AG04449 (cell line): ENCODE measurements at regions not wholly inside any gene's neighbourhood (a gene's known extent, or its start where the extent isn't known, plus 50 kb on each side); places are given as distances from the start of the nearest gene placed in this dataset.

Experiments
- CTCF ChIA-PET: fragments of 350-600 bp; formaldehyde crosslinking; extraction: SDS; loops from one replicate; lab custom pipeline; 2021; ENCODE audit warnings: antibody characterized with exemption; lab: Yijun Ruan, JAX
- POLR2A ChIA-PET: fragments of 400-600, 350-600 bp; formaldehyde crosslinking; extraction: SDS; loops from one replicate; lab custom pipeline; 2020; ENCODE audit warnings: antibody characterized with exemption, inconsistent platforms; lab: Yijun Ruan, JAX
- DNase-seq: peaks from one replicate; pipeline ENCODE4 v3.0.0-alpha.2; 2010; ENCODE audit warnings: low read depth, low spot score
- H3K4me3 ChIP-seq: 2 replicates; pipeline ENCODE4 v1.5.1; 2011; ENCODE audit warnings: low read depth, mild to moderate bottlenecking, control low read depth, low read length
- CTCF ChIP-seq: IDR thresholded peaks from one replicate; pipeline ENCODE4 v1.5.1; 2011; ENCODE audit warnings: mild to moderate bottlenecking, moderate library complexity, low read length, control low read depth, inconsistent platforms; ENCODE audit not compliant: insufficient read depth; ENCODE audit errors: missing control alignments

- no peak overlapping the region for H3K4me3 ChIP-seq
- POLR2A ChIA-PET = no interaction called here
- no peak for TF ChIP-seq CTCF
These were observed 69.7 kb downstream of the PSMB1 start for GRCh38 chr6:170483413-170483812.

GRCh38 chr6:170480050-170480692, 72.9 kb downstream of the PSMB1 start:
- no peak for DNase-seq
- peak; percentile 24 for TF ChIP-seq CTCF
- ChIA-PET CTCF (interaction anchor here (0.8 to 1.0 kb wide), 2 partner anchors 17 to 18 kb away, joined by 3 read pairs; no protein-coding TSS in a partner anchor), POLR2A (no interaction called here)
- no peak overlapping the region for H3K4me3 ChIP-seq

More at GRCh38 chr6:170483413-170483812, 69.7 kb downstream of the PSMB1 start:
- no peak for DNase-seq
- CTCF ChIA-PET = no interaction called here

GRCh38 chr6:170476360-170476759, 76.7 kb downstream of the PSMB1 start:
- no peak for DNase-seq
- ChIA-PET CTCF (no interaction called here), POLR2A (no interaction called here)
- H3K4me3 ChIP-seq = no peak overlapping the region
- no peak for TF ChIP-seq CTCF

- no peak for DNase-seq
- CTCF ChIA-PET = no interaction called here
- no peak for TF ChIP-seq CTCF
- POLR2A ChIA-PET = no interaction called here
- no peak overlapping the region for H3K4me3 ChIP-seq
These were observed 78.0 kb downstream of the PSMB1 start for GRCh38 chr6:170475118-170475517.

- no peak overlapping the region for H3K4me3 ChIP-seq
- no peak for TF ChIP-seq CTCF
- no peak for DNase-seq
- ChIA-PET POLR2A (no interaction called here), CTCF (no interaction called here)
These were observed 79.3 kb downstream of the PSMB1 start for GRCh38 chr6:170473801-170474200.

- no peak for DNase-seq
- no peak overlapping the region for H3K4me3 ChIP-seq
- ChIA-PET CTCF (no interaction called here), POLR2A (no interaction called here)
- no peak for TF ChIP-seq CTCF
These were observed 79.8 kb downstream of the PSMB1 start for GRCh38 chr6:170473301-170473717.
